GM12891 (cell line): ENCODE measurements at regions not wholly inside any gene's neighbourhood (a gene's known extent, or its start where the extent isn't known, plus 50 kb on each side); places are given as distances from the start of the nearest gene placed in this dataset.

Source experiments
- DNase-seq: peaks from one replicate; pipeline ENCODE4 v3.0.0; 2011; ENCODE audit warnings: low spot score; ENCODE audit not compliant: insufficient read length
- FAIRE-seq: peaks from 2 replicates; lab custom pipeline; 2011; peaks lifted over from hg19 to GRCh38; lab: Jason Lieb, UNC
- PAX5 ChIP-seq: IDR thresholded peaks from 2 replicates; pipeline ENCODE4 v1.6.1; 2011; ENCODE audit warnings: low read length, moderate library complexity, mild to moderate bottlenecking; ENCODE audit not compliant: insufficient read depth, severe bottlenecking
- POLR2A ChIP-seq: IDR thresholded peaks from 2 replicates; pipeline ENCODE4 v1.6.1; 2011; ENCODE audit warnings: low read depth, low read length, control low read depth
- POLR2AphosphoS5 ChIP-seq: IDR thresholded peaks from 2 replicates; pipeline ENCODE4 v1.6.1; 2011; ENCODE audit warnings: low read depth, low read length, control low read depth
- POU2F2 ChIP-seq: IDR thresholded peaks from 2 replicates; pipeline ENCODE4 v1.6.1; 2011; ENCODE audit warnings: low read depth, mild to moderate bottlenecking, control low read depth, low read length, moderate library complexity
- SPI1 ChIP-seq: IDR thresholded peaks from 2 replicates; pipeline ENCODE4 v1.6.1; 2011; ENCODE audit warnings: low read depth, low read length, control low read depth
- TAF1 ChIP-seq: IDR thresholded peaks from 2 replicates; pipeline ENCODE4 v1.6.1; 2011; ENCODE audit warnings: low read depth, low read length, control low read depth

DNA sequence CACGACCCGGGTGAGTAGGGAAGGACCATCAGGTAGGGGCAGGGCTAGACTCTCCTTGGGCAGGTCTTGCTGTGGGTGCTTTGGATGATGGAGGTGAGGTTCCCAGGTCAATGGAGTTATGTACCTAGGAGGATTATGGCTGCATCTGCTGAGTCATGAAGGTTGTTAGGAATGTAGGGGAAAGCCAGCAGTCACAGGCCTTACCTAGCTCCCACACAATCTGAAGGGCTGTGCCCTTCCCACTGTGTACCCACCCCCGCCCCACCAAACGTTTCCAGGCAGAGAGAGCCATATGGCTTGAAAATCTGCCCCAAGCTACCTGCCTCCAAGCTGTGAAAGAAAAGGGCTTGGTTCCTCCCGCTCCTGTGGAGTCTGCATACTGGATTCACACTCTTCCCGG lies 573.4 kb upstream of the DPPA4 start:
- DNase-seq (no peak), FAIRE-seq (no peak)
- no peak for TF ChIP-seq POU2F2
- no peak for TF ChIP-seq TAF1
- TF ChIP-seq POLR2A = no peak
- TF ChIP-seq PAX5 = no peak
- TF ChIP-seq SPI1 = no peak
- TF ChIP-seq POLR2AphosphoS5 = no peak

- DNase-seq (no peak), FAIRE-seq (no peak)
- TF ChIP-seq POLR2A (no peak), PAX5 (no peak), TAF1 (no peak), POLR2AphosphoS5 (no peak)
Observed at GRCh38 chr3:109918740-109919139, 581.4 kb upstream of the DPPA4 start.

DNA sequence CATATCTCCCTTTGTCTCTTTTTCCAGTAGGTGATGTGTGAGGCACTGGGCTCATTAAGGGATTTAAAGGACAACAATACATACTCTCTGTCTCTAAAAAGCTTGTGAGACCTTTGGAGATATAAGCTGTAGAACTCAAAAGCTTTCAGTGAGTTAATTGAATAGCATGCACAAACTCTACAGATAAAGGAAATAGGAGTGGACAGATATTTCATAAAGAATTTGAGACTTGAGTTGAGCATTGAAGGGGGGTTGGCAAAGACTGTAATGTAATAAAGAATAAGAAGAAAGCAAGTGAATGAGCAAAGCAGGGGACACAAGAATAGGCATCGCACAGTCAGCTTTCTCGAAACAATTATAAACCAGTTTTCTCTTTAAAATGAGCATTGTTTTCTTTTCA lies 583.4 kb upstream of the DPPA4 start:
- FAIRE-seq = no peak
- DNase-seq = no peak
- TF ChIP-seq TAF1 (no peak), POU2F2 (no peak), POLR2AphosphoS5 (no peak), SPI1 (no peak), PAX5 (no peak), POLR2A (no peak)

- FAIRE-seq (no peak), DNase-seq (no peak)
Observed at GRCh38 chr3:109921509-109921908, 584.2 kb upstream of the DPPA4 start.

DNA sequence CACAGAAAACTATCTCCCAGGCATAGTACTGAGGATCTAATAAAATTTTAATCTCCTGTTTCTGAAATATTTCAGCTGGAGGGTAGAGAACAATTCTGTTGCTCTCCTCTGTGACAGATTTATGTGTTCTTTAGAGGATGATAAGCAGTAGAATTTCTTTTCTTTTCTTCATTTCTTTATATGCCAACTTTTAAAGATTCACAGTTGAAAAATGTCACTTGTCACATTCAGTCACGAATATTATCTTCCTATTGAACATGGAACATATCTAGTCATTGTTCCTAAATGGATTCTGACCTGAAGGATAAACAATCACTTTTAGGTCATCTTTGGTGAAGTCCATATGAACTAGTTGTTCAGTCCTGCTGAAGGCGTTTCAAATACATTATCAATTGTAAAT lies 585.5 kb upstream of the DPPA4 start:
- no peak for FAIRE-seq
- DNase-seq = no peak
- TF ChIP-seq POLR2A (no peak), PAX5 (no peak), POLR2AphosphoS5 (no peak), SPI1 (no peak), TAF1 (no peak), POU2F2 (no peak)

More at GRCh38 chr3:109921509-109921908, 584.2 kb upstream of the DPPA4 start:
- TF ChIP-seq PAX5 (no peak), SPI1 (no peak), TAF1 (no peak), POLR2AphosphoS5 (no peak), POLR2A (no peak), POU2F2 (no peak)

DNA sequence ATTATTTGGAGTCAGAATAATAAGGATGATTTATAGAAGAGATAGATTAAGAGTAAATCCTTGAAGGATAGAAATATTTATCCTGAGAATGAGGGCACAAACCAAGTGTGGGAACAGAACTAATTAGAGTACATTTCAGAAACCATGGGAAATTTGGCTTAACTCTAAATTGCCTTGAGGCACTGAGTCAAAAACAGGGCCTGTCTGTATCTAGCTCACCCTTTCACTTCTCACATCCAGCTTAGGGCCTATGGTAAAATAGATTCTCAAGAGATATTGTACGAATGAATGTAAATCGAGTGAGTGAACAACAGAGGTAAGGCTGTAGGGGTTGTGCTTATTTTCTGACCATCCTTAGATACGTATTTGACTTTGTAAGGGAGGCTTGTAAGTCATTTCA lies 586.1 kb upstream of the DPPA4 start:
- TF ChIP-seq PAX5 (no peak), POLR2AphosphoS5 (no peak), SPI1 (no peak), TAF1 (no peak), POU2F2 (no peak), POLR2A (no peak)
- no peak for FAIRE-seq
- no peak for DNase-seq

GRCh38 chr3:109924196-109924595 lies 586.9 kb upstream of the DPPA4 start:
- DNase-seq (no peak), FAIRE-seq (no peak)
- TF ChIP-seq POLR2A (no peak), POLR2AphosphoS5 (no peak), POU2F2 (no peak), TAF1 (no peak), PAX5 (no peak), SPI1 (no peak)

DNA sequence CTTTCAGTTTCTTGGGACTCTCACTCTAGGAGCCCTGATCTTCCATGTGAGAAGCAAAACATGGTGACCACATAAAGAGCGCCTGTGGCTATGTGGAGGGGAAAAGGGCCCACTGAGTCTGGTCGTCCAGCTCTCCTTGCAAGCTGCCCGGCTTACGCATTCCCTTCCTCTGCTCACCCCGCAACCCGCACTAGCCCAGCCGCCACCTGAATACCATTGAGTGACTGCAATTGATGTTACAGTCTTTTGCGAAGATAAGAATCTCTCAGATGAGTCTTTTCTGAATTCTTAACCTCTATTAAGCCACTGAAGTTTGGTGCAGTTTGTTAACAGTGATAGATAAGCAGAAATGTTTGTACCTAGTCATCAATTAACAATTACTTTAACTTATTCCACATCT lies 589.0 kb upstream of the DPPA4 start:
- DNase-seq = no peak
- no peak for FAIRE-seq
- no peak for TF ChIP-seq SPI1
- no peak for TF ChIP-seq POLR2A
- no peak for TF ChIP-seq TAF1
- TF ChIP-seq PAX5 = no peak
- TF ChIP-seq POLR2AphosphoS5 = no peak
- no peak for TF ChIP-seq POU2F2

GRCh38 chr3:109927161-109927560 lies 589.8 kb upstream of the DPPA4 start:
- DNase-seq = no peak
- no peak for FAIRE-seq
- no peak for TF ChIP-seq POU2F2
- no peak for TF ChIP-seq TAF1
- TF ChIP-seq SPI1 = no peak
- no peak for TF ChIP-seq POLR2A
- no peak for TF ChIP-seq POLR2AphosphoS5
- no peak for TF ChIP-seq PAX5

- no peak for TF ChIP-seq TAF1
- TF ChIP-seq POLR2A = no peak
- no peak for TF ChIP-seq POU2F2
- no peak for TF ChIP-seq PAX5
- TF ChIP-seq POLR2AphosphoS5 = no peak
- TF ChIP-seq SPI1 = no peak
- FAIRE-seq (no peak), DNase-seq (no peak)
Observed at GRCh38 chr3:109927726-109928125, 590.4 kb upstream of the DPPA4 start.
